ENCODE measurements at regions not wholly inside any gene's neighbourhood (a gene's known extent, or its start where the extent isn't known, plus 50 kb on each side); places are given as distances from the start of the nearest gene placed in this dataset.

GRCh38 chr5:63535840-63536602 is 426.2 kb downstream of the HTR1A start:
- TF ChIP-seq POLR2A (IDR thresholded peaks at IDR 0.05) (no peak), CTCF (IDR thresholded peaks at IDR 0.05) (no peak)
